NB4 (cell line): ENCODE measurements at regions not wholly inside any gene's neighbourhood (a gene's known extent, or its start where the extent isn't known, plus 50 kb on each side); places are given as distances from the start of the nearest gene placed in this dataset.

Experiments
- DNase-seq: peaks from one replicate; pipeline ENCODE4 v3.0.0; 2010; ENCODE audit warnings: low read depth
- H3K4me3 ChIP-seq: one replicate; pipeline ENCODE4 v1.5.1; 2011; ENCODE audit warnings: mild to moderate bottlenecking, low read depth, low read length, moderate library complexity
- MAX ChIP-seq: IDR thresholded peaks from 2 replicates; pipeline ENCODE4 v1.6.1; 2011; ENCODE audit warnings: low read depth, low read length
- MYC ChIP-seq: IDR thresholded peaks from 2 replicates; pipeline ENCODE4 v1.6.1; 2011; ENCODE audit warnings: low read depth, low read length
- POLR2A ChIP-seq: IDR thresholded peaks from 2 replicates; pipeline ENCODE4 v1.6.1; 2011; ENCODE audit warnings: mild to moderate bottlenecking; ENCODE audit not compliant: insufficient read length; ENCODE audit errors: extremely low read depth
- TF ChIP-seq, protein P1 (sequence below): IDR thresholded peaks from one replicate; pipeline ENCODE4 v1.5.1; 2012; ENCODE audit warnings: low read depth, low read length

DNA sequence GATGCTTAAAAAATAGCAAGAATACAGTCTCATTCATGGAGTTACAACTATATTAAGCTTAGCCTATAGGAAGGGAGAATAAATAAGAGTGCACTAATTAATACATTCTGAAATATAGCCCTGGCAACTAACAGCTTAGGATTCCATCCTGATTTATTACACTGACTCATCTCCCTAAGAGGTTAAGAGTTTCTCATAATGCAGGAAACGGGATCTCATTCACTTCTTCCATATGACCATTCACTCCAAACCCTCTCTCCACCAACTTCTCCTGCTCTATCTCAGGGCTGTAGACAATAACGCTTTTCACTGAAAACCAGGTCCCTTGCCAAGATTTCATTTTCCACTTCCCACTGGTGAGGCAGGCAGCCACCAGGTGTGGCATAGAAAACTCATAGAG lies 168.5 kb upstream of the PLD5 start:
- H3K4me3 ChIP-seq: no peak overlapping the region
- DNase-seq: no peak
- no peak for TF ChIP-seq POLR2A
- TF ChIP-seq MAX: no peak
- TF ChIP-seq, protein P1, sequence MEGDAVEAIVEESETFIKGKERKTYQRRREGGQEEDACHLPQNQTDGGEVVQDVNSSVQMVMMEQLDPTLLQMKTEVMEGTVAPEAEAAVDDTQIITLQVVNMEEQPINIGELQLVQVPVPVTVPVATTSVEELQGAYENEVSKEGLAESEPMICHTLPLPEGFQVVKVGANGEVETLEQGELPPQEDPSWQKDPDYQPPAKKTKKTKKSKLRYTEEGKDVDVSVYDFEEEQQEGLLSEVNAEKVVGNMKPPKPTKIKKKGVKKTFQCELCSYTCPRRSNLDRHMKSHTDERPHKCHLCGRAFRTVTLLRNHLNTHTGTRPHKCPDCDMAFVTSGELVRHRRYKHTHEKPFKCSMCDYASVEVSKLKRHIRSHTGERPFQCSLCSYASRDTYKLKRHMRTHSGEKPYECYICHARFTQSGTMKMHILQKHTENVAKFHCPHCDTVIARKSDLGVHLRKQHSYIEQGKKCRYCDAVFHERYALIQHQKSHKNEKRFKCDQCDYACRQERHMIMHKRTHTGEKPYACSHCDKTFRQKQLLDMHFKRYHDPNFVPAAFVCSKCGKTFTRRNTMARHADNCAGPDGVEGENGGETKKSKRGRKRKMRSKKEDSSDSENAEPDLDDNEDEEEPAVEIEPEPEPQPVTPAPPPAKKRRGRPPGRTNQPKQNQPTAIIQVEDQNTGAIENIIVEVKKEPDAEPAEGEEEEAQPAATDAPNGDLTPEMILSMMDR: no peak
- no peak for TF ChIP-seq MYC

GRCh38 chr1:242691610-242691945 lies 167.1 kb upstream of the PLD5 start:
- DNase-seq: no peak
- H3K4me3 ChIP-seq: no peak overlapping the region
- TF ChIP-seq, protein P1: no peak
- no peak for TF ChIP-seq POLR2A
- no peak for TF ChIP-seq MAX
- no peak for TF ChIP-seq MYC

GRCh38 chr1:242690849-242691609 lies 166.5 kb upstream of the PLD5 start:
- DNase-seq: no peak
- TF ChIP-seq MYC (no peak), POLR2A (no peak), MAX (no peak)
- TF ChIP-seq, protein P1: no peak
- no peak overlapping the region for H3K4me3 ChIP-seq

DNA sequence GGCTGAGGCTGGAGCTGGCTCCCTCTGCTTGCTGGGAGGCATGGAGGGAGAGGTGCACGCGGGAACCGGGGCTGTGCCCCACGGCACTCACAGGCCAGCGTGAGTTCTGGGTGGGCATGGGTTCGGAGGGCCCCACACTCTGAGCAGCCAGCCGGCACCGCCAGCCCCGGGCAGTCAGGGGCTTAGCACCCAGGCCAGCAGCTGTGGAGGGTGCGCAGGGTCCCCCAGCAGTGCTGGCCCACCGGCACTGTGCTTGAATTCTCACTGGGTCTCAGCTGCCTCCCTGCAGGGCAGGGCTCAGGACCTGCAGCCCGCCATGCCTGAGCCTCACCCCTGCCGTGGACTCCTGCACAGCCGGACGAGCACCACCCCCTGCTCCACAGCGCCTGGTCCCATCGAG lies 164.9 kb upstream of the PLD5 start:
- DNase-seq: no peak
- TF ChIP-seq POLR2A: no peak
- TF ChIP-seq, protein P1: no peak
- no peak for TF ChIP-seq MAX
- TF ChIP-seq MYC: no peak
- H3K4me3 ChIP-seq: no peak overlapping the region

DNA sequence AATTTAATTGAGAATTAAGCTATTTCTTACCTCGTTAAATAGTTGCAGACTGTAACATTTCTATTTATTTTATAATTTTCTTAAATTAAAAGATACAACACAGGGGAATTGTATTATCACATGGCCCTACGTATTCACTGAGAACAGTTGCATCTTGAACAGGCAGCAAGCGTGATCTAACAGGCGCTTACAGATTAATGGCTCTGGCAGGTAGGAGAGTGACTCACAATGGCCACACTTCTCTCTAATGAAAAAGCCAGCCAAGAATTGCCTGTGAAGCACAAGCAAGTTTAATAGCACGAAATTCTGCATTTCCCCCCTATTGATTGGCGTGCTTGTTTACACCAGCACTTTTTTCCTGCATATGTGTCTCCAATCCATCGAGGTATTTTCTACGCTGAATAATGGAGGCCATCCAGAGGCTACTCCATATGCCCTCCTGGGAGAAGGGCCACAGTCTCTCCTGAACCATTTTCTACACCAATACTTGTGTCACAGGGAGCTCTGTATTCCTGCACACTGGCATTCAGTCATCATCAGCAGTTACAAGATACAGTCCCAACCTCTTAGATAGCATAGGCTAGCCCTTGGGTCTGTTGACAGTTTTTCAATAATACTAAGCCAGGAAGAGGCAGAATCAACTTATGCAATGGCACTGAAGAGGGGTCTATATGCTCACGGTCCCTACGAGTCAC lies 150.6 kb upstream of the PLD5 start:
- DNase-seq: no peak
- H3K4me3 ChIP-seq: no peak overlapping the region
- TF ChIP-seq, protein P1: no peak
- TF ChIP-seq MAX (no peak), POLR2A (no peak), MYC (no peak)
